IMR-90 (cell line): ENCODE measurements at regions not wholly inside any gene's neighbourhood (a gene's known extent, or its start where the extent isn't known, plus 50 kb on each side); places are given as distances from the start of the nearest gene placed in this dataset.

Experiments used
- CEBPB ChIP-seq: IDR thresholded peaks from 2 replicates; pipeline ENCODE4 v1.6.1; 2012; ENCODE audit warnings: low read depth, low read length, improper control_type of control experiment
- CTCF ChIP-seq: conservative IDR thresholded peaks from 2 replicates; pipeline ENCODE4 v1.5.1; 2012; ENCODE audit warnings: mild to moderate bottlenecking, low read depth, low read length, improper control_type of control experiment
- ELK1 ChIP-seq: fragments of 150-350 bp; IDR thresholded peaks from 2 replicates; pipeline ENCODE4 v1.6.1; 2016; ENCODE audit warnings: low read depth, mild to moderate bottlenecking, low read length, moderate library complexity, borderline replicate concordance
- MAFK ChIP-seq: IDR thresholded peaks from 2 replicates; pipeline ENCODE4 v1.6.1; 2012; ENCODE audit warnings: low read depth, low read length, improper control_type of control experiment
- MXI1 ChIP-seq: IDR thresholded peaks from 2 replicates; pipeline ENCODE4 v1.6.1; 2012; ENCODE audit warnings: low read depth, mild to moderate bottlenecking, low read length, moderate library complexity, borderline replicate concordance
- POLR2A ChIP-seq: IDR thresholded peaks from 2 replicates; pipeline ENCODE4 v1.6.1; 2012; ENCODE audit warnings: mild to moderate bottlenecking, low read depth, low read length
- RAD21 ChIP-seq: IDR thresholded peaks from 2 replicates; pipeline ENCODE4 v1.6.1; 2012; ENCODE audit warnings: low read length, improper control_type of control experiment
- RFX5 ChIP-seq: IDR thresholded peaks from 2 replicates; pipeline ENCODE4 v1.8.0; 2012; ENCODE audit warnings: low read depth, mild to moderate bottlenecking, low read length, moderate library complexity
- SMC3 ChIP-seq: fragments of 150-350 bp; IDR thresholded peaks from 2 replicates; pipeline ENCODE4 v1.6.1; 2016; ENCODE audit warnings: low read depth, mild to moderate bottlenecking, antibody characterized with exemption, low read length, moderate library complexity
- USF2 ChIP-seq: fragments of 150-350 bp; IDR thresholded peaks from 2 replicates; pipeline ENCODE4 v1.6.1; 2017; ENCODE audit warnings: mild to moderate bottlenecking, antibody characterized with exemption, low read length, low read depth

- no peak for TF ChIP-seq CTCF
- no peak for TF ChIP-seq POLR2A
- no peak for TF ChIP-seq ELK1
- TF ChIP-seq MXI1, result no peak
- TF ChIP-seq RAD21, result no peak
- TF ChIP-seq RFX5, result no peak
- no peak for TF ChIP-seq SMC3
- TF ChIP-seq MAFK, result no peak
- no peak for TF ChIP-seq CEBPB
- TF ChIP-seq USF2, result no peak
Measured at GRCh38 chr2:41930807-41931566, 116.8 kb upstream of the PKDCC start.
